ENCODE measurements at regions not wholly inside any gene's neighbourhood (a gene's known extent, or its start where the extent isn't known, plus 50 kb on each side); places are given as distances from the start of the nearest gene placed in this dataset.

DNA sequence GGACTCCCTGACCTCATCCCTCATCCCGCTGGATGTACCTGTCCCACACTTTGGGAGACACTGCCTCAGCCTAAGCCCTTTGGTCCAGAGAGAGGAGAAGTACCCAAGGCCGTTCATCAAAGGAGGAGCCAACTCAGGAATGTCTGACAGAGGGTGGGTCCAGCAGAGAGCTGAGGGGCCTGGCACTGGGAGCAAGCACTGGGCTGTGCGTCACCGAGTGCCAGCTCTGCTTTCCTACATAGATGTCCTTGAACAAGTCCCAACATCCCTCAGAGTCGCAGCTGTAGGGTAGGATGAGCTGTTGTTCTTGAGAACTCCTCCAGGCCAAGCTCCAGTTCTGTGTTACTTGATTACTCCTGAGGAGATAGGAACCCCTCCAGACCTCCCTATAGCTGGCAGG, 68.8 kb upstream of the ACOT11 start:
- TF ChIP-seq EZH2 (IDR thresholded peaks at IDR 0.05), result no peak
- no peak for TF ChIP-seq POLR2AphosphoS5 (IDR thresholded peaks at IDR 0.05; ENCODE audit: borderline replicate concordance, low read depth, low read length)
- TF ChIP-seq FOXP2 (optimal IDR thresholded peaks at IDR 0.05; ENCODE audit: control extremely low read depth, extremely low read length, insufficient read depth), result no peak
